ENCODE measurements at regions not wholly inside any gene's neighbourhood (a gene's known extent, or its start where the extent isn't known, plus 50 kb on each side); places are given as distances from the start of the nearest gene placed in this dataset.

DNA sequence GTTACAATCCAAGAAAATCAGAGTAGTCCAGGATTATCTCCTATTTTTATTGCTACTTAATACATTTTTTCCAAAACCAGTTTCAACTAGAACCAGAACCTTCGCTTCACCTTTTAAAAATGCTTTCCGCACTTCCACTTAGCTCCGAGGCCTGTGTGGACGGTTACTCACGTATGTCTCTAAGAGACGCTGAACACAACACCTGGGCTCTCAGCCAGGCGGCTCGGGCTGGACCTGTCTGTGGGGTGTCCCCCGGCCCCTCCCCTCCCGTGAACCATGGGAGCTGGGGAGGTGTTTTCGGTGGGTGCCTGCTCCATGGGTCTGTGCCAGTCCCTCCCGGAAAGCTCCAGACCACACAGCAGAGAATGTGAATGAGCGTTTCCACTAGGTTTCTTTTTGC, 223.8 kb downstream of the GLI2 start:
- H3K4me1 ChIP-seq (ENCODE audit: low read depth): no peaks in the 10 kb centered on the region
- TF ChIP-seq, protein P1, sequence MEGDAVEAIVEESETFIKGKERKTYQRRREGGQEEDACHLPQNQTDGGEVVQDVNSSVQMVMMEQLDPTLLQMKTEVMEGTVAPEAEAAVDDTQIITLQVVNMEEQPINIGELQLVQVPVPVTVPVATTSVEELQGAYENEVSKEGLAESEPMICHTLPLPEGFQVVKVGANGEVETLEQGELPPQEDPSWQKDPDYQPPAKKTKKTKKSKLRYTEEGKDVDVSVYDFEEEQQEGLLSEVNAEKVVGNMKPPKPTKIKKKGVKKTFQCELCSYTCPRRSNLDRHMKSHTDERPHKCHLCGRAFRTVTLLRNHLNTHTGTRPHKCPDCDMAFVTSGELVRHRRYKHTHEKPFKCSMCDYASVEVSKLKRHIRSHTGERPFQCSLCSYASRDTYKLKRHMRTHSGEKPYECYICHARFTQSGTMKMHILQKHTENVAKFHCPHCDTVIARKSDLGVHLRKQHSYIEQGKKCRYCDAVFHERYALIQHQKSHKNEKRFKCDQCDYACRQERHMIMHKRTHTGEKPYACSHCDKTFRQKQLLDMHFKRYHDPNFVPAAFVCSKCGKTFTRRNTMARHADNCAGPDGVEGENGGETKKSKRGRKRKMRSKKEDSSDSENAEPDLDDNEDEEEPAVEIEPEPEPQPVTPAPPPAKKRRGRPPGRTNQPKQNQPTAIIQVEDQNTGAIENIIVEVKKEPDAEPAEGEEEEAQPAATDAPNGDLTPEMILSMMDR (IDR thresholded peaks at IDR 0.05): no peak
- H3K4me3 ChIP-seq: no peak overlapping the region
- ATAC-seq: no peak
- no peak for DNase-seq
- H3K9me3 ChIP-seq: no peaks in the 10 kb centered on the region
- intact Hi-C loops (cut with DNase I, micrococcal nuclease): no loop called here
- H3K36me3 ChIP-seq (ENCODE audit: low read depth): no peaks in the 10 kb centered on the region

DNA sequence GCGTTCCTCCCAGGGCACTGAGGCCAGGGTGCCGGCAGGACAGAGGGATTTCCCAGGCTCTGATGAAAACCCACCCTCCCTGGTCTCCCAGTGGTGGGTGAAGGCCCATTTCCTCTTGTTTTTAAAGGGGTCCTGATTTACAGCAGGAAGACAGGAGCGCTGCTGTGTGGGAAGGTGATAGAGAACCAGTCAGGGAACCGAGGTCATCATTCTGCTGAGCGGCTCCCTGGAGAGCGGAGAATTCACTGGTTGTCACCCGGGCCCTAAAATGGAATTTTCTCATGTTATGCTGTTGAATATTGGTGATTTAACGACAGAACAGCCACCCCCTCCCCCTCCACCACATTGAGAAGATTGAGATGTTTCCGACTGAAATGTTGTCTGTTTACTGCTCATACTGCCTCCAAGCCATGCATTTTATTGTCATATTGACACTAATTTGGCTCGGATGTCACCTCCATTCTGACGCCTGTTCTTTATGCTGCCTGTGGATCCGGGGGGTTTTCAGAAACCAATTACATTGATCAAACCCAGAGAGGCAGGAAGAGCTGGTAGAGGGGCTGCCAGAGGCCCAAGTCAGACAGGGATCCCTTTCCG, 225.2 kb downstream of the GLI2 start:
- Histone ChIP-seq H3K36me3 (ENCODE audit: low read depth) (no peaks in the 10 kb centered on the region), H3K4me3 (no peak overlapping the region), H3K9me3 (no peaks in the 10 kb centered on the region), H3K4me1 (ENCODE audit: low read depth) (no peaks in the 10 kb centered on the region)
- no peak for DNase-seq
- TF ChIP-seq, protein P1 (IDR thresholded peaks at IDR 0.05): no peak
- intact Hi-C loops (cut with DNase I, micrococcal nuclease): no loop called here
- ATAC-seq: no peak

DNA sequence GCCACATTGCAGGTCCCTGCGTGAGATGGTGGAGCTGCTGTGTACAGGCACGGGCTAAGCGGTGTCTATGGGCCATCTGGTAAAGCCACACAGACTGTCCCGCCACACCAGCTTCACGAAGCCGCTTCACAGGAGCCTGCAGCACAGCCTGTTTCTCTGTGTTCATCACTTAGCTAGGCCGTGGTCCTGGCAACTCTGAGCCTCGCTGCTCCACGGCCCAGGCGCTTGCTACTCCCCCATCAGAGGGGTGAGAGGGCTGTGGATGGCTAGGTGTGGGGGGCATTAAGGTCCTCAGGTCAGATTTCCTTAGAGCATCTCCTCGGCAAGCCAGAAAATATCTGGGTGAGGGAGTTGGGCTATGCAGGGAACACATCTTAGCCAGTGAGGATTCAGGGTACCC, 225.7 kb downstream of the GLI2 start:
- TF ChIP-seq, protein P1 (IDR thresholded peaks at IDR 0.05): no peak
- Histone ChIP-seq H3K9me3 (no peaks in the 10 kb centered on the region), H3K4me3 (no peak overlapping the region), H3K36me3 (ENCODE audit: low read depth) (no peaks in the 10 kb centered on the region), H3K4me1 (ENCODE audit: low read depth) (no peaks in the 10 kb centered on the region)
- intact Hi-C loops (cut with DNase I, micrococcal nuclease): no loop called here
- no peak for ATAC-seq
- DNase-seq: no peak

DNA sequence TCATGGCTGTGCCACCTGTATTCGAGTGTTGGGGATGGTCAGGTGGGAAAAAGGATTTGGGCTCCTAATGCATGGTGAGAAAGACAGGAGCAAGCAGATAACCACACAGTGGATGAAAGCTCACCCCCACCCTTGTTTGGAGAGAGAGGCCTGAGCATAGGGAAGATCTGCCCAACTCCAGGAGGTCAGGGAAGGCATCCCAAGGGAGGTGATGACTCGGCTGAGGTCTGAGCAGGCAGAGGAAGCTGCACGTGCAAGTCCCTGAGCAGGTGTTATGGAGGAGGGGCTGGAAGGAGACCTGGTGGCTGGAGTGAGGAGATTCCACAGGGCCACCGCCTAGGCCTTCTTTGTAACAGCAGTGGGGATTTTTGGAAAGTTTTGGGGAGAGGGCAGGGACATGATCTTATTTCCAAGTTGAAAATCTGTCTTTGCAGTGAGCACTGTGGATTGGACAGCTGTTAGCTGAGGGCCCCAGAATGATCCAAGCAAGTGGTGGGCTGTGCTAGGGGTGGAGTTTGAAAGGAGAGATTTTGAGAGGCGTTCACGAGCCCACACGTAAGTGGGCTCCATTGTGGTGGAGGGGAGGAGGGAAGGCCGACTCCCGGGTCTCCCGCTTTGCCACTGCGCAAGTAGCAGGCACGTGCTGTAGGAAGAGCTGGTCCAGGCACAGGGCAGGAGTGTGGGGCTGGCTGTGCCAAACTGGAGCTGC, 228.5 kb downstream of the GLI2 start:
- Histone ChIP-seq H3K4me3 (no peak overlapping the region), H3K36me3 (ENCODE audit: low read depth) (no peaks in the 10 kb centered on the region), H3K9me3 (no peaks in the 10 kb centered on the region), H3K4me1 (ENCODE audit: low read depth) (no peaks in the 10 kb centered on the region)
- no peak for ATAC-seq
- DNase-seq: no peak
- TF ChIP-seq, protein P1 (IDR thresholded peaks at IDR 0.05): no peak
- intact Hi-C loops (cut with DNase I, micrococcal nuclease): no loop called here

DNA sequence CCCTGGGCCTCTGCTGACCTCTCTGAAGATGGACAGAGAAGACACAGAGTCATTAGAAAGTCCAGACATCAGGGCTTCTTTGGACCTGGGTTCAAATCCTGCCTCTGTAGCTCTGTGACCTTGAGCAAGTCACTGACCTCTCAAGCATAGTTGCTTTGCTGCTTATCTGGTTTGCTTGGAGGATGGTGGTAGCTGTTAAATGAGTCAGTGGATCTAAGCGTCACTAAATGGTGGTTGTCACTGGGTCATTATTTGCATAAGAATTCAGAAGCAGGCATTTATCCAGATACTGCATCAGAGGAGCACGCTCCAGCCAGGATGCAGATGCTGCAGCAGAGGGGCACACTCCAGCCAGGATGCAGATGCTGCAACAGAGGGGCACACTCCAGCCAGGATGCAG, 229.2 kb downstream of the GLI2 start:
- Histone ChIP-seq H3K4me3 (no peak overlapping the region), H3K36me3 (ENCODE audit: low read depth) (no peaks in the 10 kb centered on the region), H3K4me1 (ENCODE audit: low read depth) (no peaks in the 10 kb centered on the region), H3K9me3 (no peaks in the 10 kb centered on the region)
- intact Hi-C loops (cut with DNase I, micrococcal nuclease): no loop called here
- no peak for DNase-seq
- TF ChIP-seq, protein P1 (IDR thresholded peaks at IDR 0.05): no peak
- no peak for ATAC-seq
